NK-92 treated with Interleukin-12 subunit alpha and Interleukin-12 subunit beta, amount 100 ng/mL, for 24 hours (cell line): ENCODE measurements at regions not wholly inside any gene's neighbourhood (a gene's known extent, or its start where the extent isn't known, plus 50 kb on each side); places are given as distances from the start of the nearest gene placed in this dataset.
"Not testable (repeated sequence)": the region's sequence is repeated elsewhere in the genome, so short reads cannot be mapped to it uniquely, and the experiment has no call there.

Experiments
- DNase-seq: peaks from one replicate; lab custom pipeline; 2025; lab: John Stamatoyannopoulos, UW

DNA sequence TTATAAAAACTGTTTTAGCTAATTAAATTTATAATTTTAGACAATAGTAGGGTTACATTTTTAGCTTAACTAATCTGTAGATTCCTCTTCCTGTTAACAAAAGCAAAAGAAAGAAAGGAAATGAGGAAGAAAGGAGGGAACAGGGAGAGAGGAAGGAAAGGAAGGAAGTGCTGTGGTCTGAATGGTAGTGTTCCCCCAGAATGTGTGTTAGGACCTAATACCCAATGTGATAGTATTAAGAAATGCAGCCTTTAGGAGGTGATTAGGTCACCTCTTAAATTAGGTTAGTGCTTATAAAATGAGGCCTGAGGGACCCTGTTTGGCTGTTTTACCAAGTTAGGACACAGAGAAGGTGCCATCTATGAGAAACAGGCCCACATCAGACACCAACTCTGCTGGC lies 136.9 kb upstream of the SAMSN1 start:
- DNase-seq = no peak

DNA sequence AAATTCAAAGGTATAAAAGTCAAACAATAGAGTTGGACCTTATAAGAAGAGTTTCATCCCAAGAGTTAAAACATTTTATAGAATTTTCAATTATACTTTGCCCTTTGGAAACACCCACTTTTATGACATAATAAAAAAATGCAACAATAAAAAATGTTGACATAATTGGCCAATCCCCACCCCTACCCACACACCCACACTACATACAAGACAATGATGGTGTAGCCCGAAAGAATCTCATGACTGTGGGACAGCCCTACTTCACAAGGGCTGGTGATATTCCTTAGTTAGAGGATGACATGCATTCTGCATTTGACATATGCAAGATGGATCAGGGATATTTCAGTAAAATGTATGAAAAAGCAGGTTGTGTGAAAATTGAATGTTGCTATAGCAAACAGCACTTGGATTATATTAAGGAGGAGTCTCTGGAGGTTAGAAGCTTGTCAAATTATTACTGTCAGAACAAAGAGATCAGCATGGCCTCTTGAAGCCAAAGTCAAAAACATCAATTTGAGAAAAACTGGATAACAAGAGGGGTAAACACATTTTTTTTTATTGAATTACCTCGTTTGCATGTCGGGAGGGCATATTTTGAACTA lies 133.0 kb upstream of the SAMSN1 start:
- no peak for DNase-seq

GRCh38 chr21:14677639-14678179 lies 131.6 kb upstream of the SAMSN1 start:
- no peak for DNase-seq

- no peak for DNase-seq
These were observed 130.9 kb upstream of the SAMSN1 start for GRCh38 chr21:14677013-14677412.

- no peak for DNase-seq
These were observed 129.8 kb upstream of the SAMSN1 start for GRCh38 chr21:14675774-14676530.

DNA sequence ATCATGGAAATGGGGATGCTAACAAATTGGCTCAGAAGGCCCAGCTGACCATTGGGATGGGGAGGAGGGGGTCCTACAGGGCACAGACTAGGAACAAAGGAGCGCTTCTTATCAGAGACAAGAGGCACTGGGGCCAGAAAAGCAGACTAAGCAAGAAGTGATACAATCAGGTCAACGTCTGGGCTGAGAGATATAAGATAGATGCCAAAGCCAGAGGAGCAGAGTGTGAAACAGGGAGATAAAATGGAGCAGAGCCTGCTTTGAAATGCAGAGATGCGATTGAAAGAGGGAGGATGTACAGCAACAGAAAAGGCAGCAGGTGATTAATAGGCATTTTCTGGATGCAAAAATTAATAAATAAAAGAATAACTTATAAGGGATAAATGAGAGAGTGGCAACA lies 127.5 kb upstream of the SAMSN1 start:
- no peak for DNase-seq

GRCh38 chr21:14672466-14672865 lies 126.4 kb upstream of the SAMSN1 start:
- DNase-seq = no peak

- DNase-seq = no peak
These were observed 124.3 kb upstream of the SAMSN1 start for GRCh38 chr21:14670409-14670808.

- not testable (repeated sequence) for DNase-seq
These were observed 123.0 kb upstream of the SAMSN1 start for GRCh38 chr21:14669092-14669491.

DNA sequence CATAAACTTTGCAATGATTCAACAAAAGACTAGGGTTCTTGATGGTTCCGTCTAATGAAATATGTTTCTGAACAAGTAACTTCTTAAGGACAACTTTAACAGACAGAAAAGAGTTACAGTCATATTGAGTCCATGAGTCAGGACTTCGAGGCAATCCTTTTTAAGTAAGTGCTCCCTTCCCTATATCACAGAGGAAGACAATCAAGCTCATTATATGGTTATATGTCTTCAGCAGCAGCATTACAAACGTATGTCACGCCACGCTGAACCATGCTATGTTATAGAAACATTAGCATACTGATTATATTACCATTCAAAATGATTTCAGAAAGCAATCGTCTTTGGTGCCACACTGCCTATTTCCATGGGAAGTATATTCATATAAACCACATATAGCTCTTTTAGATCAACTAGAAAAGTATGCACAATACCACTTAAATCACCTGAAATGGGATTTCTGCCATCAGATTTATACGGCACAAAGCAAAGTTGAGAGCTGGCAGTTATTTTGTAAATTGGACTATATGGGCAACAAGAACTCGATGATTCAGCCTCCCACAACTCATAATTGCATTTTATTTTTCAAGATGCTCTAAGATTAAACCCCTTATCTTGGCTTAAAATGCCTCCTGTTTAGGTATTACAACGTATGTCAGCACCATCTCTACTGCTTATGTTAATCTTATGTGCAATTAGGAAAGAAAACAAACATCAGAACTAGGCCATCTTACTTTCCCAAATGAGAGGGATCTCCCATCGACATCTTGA lies 111.3 kb upstream of the SAMSN1 start:
- DNase-seq = no peak

- DNase-seq = no peak
These were observed 100.8 kb upstream of the SAMSN1 start for GRCh38 chr21:14646893-14647292.

DNA sequence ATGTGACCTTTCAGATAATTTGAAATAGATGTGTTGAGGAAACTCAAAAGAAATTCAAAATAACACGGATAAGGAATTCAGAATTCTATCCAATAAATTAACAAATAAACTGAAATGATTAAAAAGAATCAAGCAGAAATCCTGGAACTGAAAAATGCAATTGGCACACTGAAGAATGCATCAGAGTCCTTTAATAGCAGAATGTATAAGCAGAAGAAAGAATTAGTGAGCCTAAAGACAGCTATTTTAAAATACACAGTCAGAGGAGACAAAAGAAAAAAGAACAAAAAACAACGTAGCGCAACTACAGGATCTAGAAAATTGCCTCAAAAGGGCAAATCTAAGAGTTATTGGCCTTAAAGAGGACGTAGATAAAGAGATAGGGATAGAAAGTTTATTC lies 99.6 kb upstream of the SAMSN1 start:
- no peak for DNase-seq

- DNase-seq = no peak
These were observed 86.2 kb upstream of the SAMSN1 start for GRCh38 chr21:14632359-14632758.

GRCh38 chr21:14630556-14631069 lies 84.5 kb upstream of the SAMSN1 start:
- no peak for DNase-seq

- no peak for DNase-seq
These were observed 83.3 kb upstream of the SAMSN1 start for GRCh38 chr21:14629461-14629860.

GRCh38 chr21:14623079-14623478 lies 77.0 kb upstream of the SAMSN1 start:
- DNase-seq = not testable (repeated sequence)

GRCh38 chr21:14620152-14620551 lies 74.0 kb upstream of the SAMSN1 start:
- no peak for DNase-seq

DNA sequence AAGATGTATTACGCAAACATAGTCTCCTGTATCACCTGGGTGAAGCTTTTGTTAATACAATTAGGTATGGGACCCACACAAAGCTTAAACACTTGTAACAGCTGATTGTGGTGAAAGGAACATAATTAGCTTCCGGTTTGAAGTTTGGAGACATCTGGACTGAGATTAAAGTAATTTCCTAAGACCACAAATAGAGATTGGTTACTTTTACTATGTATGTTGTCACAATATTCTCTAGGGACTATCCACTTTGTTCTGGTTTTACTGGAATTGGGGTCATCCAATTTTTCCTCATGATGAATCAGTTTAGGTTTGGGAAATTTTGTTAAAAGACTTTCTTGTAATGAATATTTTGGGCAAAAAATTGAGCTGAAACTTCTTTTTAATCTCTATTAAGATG lies 71.8 kb upstream of the SAMSN1 start:
- DNase-seq = no peak

DNA sequence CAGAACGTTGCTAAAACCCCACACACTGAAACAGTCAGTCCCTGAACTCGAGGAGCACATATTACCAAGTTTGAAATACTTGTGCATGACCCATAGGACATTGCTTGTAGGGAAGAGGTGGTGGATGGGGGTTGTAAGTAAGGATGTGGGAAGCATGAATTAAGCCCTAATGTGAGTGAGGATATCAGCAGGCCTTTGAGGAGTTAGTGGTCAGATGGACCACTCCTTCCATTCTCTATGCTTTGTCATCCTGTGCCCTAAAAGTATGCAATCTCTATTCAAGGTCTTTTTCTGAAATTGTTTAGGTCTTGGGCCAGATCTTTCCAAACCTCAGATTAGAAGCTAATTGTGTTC lies 70.9 kb upstream of the SAMSN1 start:
- no peak for DNase-seq

- no peak for DNase-seq
These were observed 70.4 kb upstream of the SAMSN1 start for GRCh38 chr21:14616380-14617039.

GRCh38 chr21:14615359-14615974 lies 69.4 kb upstream of the SAMSN1 start:
- no peak for DNase-seq

DNA sequence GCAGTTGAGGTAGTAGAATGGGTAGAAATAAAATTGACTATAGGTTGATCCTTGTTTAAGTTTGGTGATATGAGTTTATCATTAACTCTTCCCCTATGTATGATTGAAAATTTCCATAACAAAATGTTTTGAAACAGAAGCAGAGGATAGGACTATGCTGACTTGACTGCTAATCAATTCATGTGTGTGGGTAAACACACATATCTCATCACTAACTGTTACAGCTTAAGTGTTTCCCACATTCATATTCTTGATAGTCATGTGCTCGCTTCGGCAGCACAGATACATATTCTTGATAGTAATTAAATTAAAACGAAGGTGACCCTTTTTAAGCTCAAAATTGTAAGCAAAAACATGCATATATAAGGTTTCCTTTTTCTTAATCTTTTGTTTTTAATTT lies 68.2 kb upstream of the SAMSN1 start:
- no peak for DNase-seq
